Smooth muscle cell (in vitro differentiated cells): ENCODE measurements at regions not wholly inside any gene's neighbourhood (a gene's known extent, or its start where the extent isn't known, plus 50 kb on each side); places are given as distances from the start of the nearest gene placed in this dataset.

Source experiments
- DNase-seq: peaks from one replicate; lab custom pipeline; 2025; ENCODE audit not compliant: unreplicated experiment; lab: John Stamatoyannopoulos, UW
- H2AFZ ChIP-seq: fragments of 200-600 bp; sonication (generic); 2 replicates; pipeline ENCODE4 v1.6.0; 2016; ENCODE audit warnings: antibody characterized with exemption, low read depth, mild to moderate bottlenecking
- H3F3A ChIP-seq: fragments of 200-600 bp; sonication (generic); 2 replicates; pipeline ENCODE4 v1.6.0; 2017; ENCODE audit warnings: antibody characterized with exemption, low read depth
- H3K27ac ChIP-seq: fragments of 200-600 bp; sonication (generic); 2 replicates; pipeline ENCODE4 v1.5.1; 2016; ENCODE audit warnings: low read depth, mild to moderate bottlenecking
- H3K27me3 ChIP-seq: fragments of 200-600 bp; sonication (generic); 2 replicates; pipeline ENCODE4 v1.6.1; 2016; ENCODE audit warnings: low read depth, mild to moderate bottlenecking
- H3K36me3 ChIP-seq: fragments of 200-600 bp; sonication (generic); 2 replicates; pipeline ENCODE4 v1.5.1; 2016; ENCODE audit warnings: low read depth
- H3K4me1 ChIP-seq: fragments of 200-600 bp; sonication (generic); 2 replicates; pipeline ENCODE4 v1.5.1; 2016; ENCODE audit warnings: low read depth
- H3K4me2 ChIP-seq: fragments of 200-600 bp; sonication (generic); 2 replicates; pipeline ENCODE4 v1.6.0; 2016; ENCODE audit warnings: mild to moderate bottlenecking
- H3K4me3 ChIP-seq: fragments of 200-600 bp; sonication (generic); 2 replicates; pipeline ENCODE4 v1.5.1; 2016; ENCODE audit warnings: mild to moderate bottlenecking
- H3K79me2 ChIP-seq: fragments of 200-600 bp; sonication (generic); 2 replicates; pipeline ENCODE4 v1.6.0; 2016; ENCODE audit warnings: low read depth, mild to moderate bottlenecking
- H3K9ac ChIP-seq: fragments of 200-600 bp; sonication (generic); 2 replicates; pipeline ENCODE4 v1.6.0; 2016; ENCODE audit warnings: low read depth
- H3K9me3 ChIP-seq: fragments of 200-600 bp; sonication (generic); replicated peaks from 2 replicates; pipeline ENCODE4 v1.5.1; 2016; ENCODE audit warnings: low read depth
- H4K20me1 ChIP-seq: fragments of 200-600 bp; sonication (generic); 2 replicates; pipeline ENCODE4 v1.6.0; 2016; ENCODE audit warnings: low read depth
- CTCF ChIP-seq: fragments of 200-600 bp; sonication (generic); IDR thresholded peaks from 2 replicates; pipeline ENCODE4 v1.5.1; 2017; ENCODE audit warnings: borderline replicate concordance, mild to moderate bottlenecking, antibody characterized with exemption; ENCODE audit not compliant: insufficient read depth, poor library complexity, severe bottlenecking
- WGBS: methylation state at CpG from one replicate; pipeline ENCODE4 v1.1.7; 2016; ENCODE audit warnings: low lambda C conversion rate; 5-methylcytosine and 5-hydroxymethylcytosine counted together

DNA sequence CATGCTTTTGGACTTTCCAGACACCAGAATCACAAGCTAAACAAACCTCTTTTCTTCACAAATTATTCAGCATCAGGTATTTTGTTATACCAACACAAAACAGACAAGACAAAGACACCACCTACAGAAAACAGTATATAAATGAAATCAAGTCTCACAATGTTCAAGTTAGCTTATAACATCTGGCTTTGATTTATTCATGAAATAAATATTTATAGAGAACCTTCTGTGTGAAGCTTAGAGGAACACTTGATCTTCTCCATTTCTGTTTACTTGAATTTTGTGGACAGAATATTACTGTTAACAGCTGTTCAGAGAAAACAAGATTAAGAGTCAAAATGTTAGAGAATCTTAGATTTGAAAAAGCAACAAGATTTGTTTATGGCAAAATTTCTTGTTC is 137.4 kb upstream of the PRR16 start:
- Histone ChIP-seq H3F3A (no peaks in the 10 kb centered on the region), H2AFZ (no peak overlapping the region), H3K4me1 (no peaks in the 10 kb centered on the region), H4K20me1 (no peaks in the 10 kb centered on the region), H3K9ac (no peak overlapping the region), H3K36me3 (no peaks in the 10 kb centered on the region), H3K4me2 (no peak overlapping the region), H3K27ac (no peak overlapping the region), H3K27me3 (no peaks in the 10 kb centered on the region), H3K4me3 (no peak overlapping the region), H3K9me3 (no peaks in the 10 kb centered on the region), H3K79me2 (no peaks in the 10 kb centered on the region)
- no peak for TF ChIP-seq CTCF
- DNase-seq, result no peak

DNA sequence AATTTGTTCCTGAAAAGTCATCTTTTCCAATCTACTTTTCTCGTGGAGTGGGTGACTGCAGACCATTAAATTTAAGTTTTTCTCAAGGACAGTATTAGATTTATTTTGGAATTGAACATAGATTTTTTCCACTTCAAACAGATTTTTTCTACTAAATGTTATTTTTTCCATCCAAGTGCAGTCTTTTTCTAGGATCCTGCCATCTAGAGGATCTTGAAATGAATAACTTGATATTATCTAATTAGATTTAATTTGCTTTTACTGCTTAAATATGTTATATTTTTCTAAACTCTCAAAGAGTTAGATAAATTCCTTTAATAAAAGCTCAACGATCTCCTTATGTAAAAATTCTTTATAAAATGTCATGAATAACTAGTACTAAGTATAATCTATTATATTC is 136.9 kb upstream of the PRR16 start:
- WGBS, result 93% methylated on average over 2 of the region's 2 CpGs
- Histone ChIP-seq H3K9me3 (no peaks in the 10 kb centered on the region), H3K27ac (no peak overlapping the region), H3K4me2 (no peak overlapping the region), H4K20me1 (no peaks in the 10 kb centered on the region), H3K9ac (no peak overlapping the region), H3K79me2 (no peaks in the 10 kb centered on the region), H3K4me3 (no peak overlapping the region), H3F3A (no peaks in the 10 kb centered on the region), H2AFZ (no peak overlapping the region), H3K36me3 (no peaks in the 10 kb centered on the region), H3K27me3 (no peaks in the 10 kb centered on the region), H3K4me1 (no peaks in the 10 kb centered on the region)
- peak; percentile 6 for TF ChIP-seq CTCF
- no peak for DNase-seq

DNA sequence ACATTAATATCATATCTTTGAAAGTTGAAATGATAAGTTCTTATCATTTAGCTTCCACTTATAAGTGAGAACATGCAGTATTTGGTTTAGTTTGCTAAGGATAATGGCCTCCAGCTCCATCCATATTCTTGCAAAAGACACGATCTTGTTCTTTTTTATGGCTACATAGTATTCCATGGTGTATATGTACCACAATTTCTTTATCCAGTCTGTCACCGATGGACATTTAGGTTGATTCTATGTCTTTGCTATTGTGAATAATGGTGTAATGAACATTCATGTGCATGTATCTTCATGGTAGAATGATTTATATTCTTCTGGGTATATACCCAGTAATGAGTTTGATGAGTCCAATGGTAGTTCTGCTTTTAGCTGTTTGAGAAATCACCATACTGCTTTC is 135.0 kb upstream of the PRR16 start:
- no peak overlapping the region for H2AFZ ChIP-seq
- TF ChIP-seq CTCF, result no peak
- H3K36me3 ChIP-seq, result no peaks in the 10 kb centered on the region
- H3F3A ChIP-seq, result no peaks in the 10 kb centered on the region
- H3K4me1 ChIP-seq, result no peaks in the 10 kb centered on the region
- no peaks in the 10 kb centered on the region for H3K9me3 ChIP-seq
- 93% methylated on average over 2 of the region's 2 CpGs for WGBS
- no peaks in the 10 kb centered on the region for H4K20me1 ChIP-seq
- H3K4me3 ChIP-seq, result no peak overlapping the region
- H3K4me2 ChIP-seq, result no peak overlapping the region
- DNase-seq, result no peak
- H3K27me3 ChIP-seq, result no peaks in the 10 kb centered on the region
- H3K27ac ChIP-seq, result no peak overlapping the region
- no peak overlapping the region for H3K9ac ChIP-seq
- H3K79me2 ChIP-seq, result no peaks in the 10 kb centered on the region

DNA sequence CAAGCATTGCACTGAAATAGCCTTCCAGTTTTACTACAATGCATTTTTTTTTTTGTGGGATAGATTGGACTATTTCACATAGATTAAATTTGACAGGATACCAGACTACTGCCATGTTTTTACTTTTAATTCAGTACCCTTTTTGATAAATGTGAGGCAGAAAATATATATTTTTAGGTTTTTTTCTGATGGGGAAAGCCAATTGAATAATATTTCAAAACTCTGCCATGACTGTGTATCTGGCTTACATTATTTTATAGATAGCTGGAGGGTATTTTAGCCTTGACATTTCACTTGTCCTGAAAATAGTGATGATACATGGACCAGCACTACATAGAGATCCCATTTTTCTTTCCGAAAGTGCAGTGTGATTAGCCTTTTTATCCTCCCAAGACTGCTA is 133.5 kb upstream of the PRR16 start:
- Histone ChIP-seq H3F3A (no peaks in the 10 kb centered on the region), H3K4me3 (no peak overlapping the region), H4K20me1 (no peaks in the 10 kb centered on the region), H3K9ac (no peak overlapping the region), H3K36me3 (no peaks in the 10 kb centered on the region), H3K27me3 (no peaks in the 10 kb centered on the region), H3K4me2 (no peak overlapping the region), H2AFZ (no peak overlapping the region), H3K27ac (no peak overlapping the region), H3K79me2 (no peaks in the 10 kb centered on the region), H3K4me1 (no peaks in the 10 kb centered on the region), H3K9me3 (no peaks in the 10 kb centered on the region)
- DNase-seq, result no peak
- 97% methylated on average over 1 of the region's 1 CpG for WGBS
- TF ChIP-seq CTCF, result no peak
